ENCODE measurements at regions not wholly inside any gene's neighbourhood (a gene's known extent, or its start where the extent isn't known, plus 50 kb on each side); places are given as distances from the start of the nearest gene placed in this dataset.

DNA sequence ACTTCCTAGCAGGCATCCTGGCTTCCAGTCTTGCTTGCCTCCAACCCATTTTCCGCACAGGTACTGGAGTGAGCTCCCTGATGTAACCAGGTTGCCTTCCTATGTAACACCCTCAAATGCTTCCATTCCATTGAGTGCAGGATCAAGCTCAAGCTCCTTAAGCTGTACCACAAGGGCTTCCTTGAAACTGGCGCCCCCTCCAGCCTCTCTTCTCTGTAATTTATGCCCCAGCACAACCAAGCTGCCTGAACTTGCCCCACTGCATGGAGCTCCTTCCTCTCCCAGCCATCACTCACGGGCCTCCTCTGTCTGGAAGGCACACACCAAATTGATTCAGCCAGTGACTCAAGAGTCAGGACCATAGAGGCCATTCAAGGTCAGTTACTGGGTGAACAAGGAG, 234.8 kb upstream of the RPL38 start:
- TF ChIP-seq DPF2 (IDR thresholded peaks at IDR 0.05): no peak
- no peak for TF ChIP-seq ZFP30 (CRISPR knock-in tag; IDR thresholded peaks at IDR 0.05; ENCODE audit: borderline replicate concordance)
- no peak for TF ChIP-seq POLR2A (conservative IDR thresholded peaks at IDR 0.05)
- TF ChIP-seq, protein P1, sequence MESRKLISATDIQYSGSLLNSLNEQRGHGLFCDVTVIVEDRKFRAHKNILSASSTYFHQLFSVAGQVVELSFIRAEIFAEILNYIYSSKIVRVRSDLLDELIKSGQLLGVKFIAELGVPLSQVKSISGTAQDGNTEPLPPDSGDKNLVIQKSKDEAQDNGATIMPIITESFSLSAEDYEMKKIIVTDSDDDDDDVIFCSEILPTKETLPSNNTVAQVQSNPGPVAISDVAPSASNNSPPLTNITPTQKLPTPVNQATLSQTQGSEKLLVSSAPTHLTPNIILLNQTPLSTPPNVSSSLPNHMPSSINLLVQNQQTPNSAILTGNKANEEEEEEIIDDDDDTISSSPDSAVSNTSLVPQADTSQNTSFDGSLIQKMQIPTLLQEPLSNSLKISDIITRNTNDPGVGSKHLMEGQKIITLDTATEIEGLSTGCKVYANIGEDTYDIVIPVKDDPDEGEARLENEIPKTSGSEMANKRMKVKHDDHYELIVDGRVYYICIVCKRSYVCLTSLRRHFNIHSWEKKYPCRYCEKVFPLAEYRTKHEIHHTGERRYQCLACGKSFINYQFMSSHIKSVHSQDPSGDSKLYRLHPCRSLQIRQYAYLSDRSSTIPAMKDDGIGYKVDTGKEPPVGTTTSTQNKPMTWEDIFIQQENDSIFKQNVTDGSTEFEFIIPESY (CRISPR knock-in tag; IDR thresholded peaks at IDR 0.05): no peak
- no peak for TF ChIP-seq MAFF (IDR thresholded peaks at IDR 0.05; ENCODE audit: low read length)
- TF ChIP-seq, protein P2, sequence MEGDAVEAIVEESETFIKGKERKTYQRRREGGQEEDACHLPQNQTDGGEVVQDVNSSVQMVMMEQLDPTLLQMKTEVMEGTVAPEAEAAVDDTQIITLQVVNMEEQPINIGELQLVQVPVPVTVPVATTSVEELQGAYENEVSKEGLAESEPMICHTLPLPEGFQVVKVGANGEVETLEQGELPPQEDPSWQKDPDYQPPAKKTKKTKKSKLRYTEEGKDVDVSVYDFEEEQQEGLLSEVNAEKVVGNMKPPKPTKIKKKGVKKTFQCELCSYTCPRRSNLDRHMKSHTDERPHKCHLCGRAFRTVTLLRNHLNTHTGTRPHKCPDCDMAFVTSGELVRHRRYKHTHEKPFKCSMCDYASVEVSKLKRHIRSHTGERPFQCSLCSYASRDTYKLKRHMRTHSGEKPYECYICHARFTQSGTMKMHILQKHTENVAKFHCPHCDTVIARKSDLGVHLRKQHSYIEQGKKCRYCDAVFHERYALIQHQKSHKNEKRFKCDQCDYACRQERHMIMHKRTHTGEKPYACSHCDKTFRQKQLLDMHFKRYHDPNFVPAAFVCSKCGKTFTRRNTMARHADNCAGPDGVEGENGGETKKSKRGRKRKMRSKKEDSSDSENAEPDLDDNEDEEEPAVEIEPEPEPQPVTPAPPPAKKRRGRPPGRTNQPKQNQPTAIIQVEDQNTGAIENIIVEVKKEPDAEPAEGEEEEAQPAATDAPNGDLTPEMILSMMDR (IDR thresholded peaks at IDR 0.05 in 2 of 3, conservative IDR thresholded peaks at IDR 0.05 in 1 of 3; ENCODE audit: insufficient read depth in 2 of 3, low read depth in 1 of 3, low read length in 3 of 3): no peak
